ENCODE measurements at regions not wholly inside any gene's neighbourhood (a gene's known extent, or its start where the extent isn't known, plus 50 kb on each side); places are given as distances from the start of the nearest gene placed in this dataset.
"Not testable (repeated sequence)": the region's sequence is repeated elsewhere in the genome, so short reads cannot be mapped to it uniquely, and the experiment has no call there.

DNA sequence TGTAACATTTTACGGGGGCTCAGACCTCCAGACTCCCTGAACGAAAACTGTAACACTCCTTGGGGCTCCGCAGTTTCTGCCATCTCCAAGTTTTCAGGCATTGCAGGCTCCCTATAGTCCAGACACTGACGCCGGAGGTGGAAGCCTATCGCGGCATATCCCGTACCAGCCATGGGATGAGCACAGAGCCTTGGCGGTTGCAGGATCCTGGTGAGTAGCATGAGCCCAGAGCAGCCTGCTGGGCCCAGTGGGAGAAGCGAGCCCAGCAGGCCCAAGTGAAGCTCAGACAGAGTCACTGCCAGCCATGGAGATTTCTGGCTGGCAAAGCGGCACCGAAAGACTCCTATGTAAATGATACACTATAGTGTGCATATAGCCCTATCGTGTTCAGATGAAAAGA is 446.8 kb downstream of the COL11A1 start:
- no peak for DNase-seq (ENCODE audit: low read depth in 2 of 2)

DNA sequence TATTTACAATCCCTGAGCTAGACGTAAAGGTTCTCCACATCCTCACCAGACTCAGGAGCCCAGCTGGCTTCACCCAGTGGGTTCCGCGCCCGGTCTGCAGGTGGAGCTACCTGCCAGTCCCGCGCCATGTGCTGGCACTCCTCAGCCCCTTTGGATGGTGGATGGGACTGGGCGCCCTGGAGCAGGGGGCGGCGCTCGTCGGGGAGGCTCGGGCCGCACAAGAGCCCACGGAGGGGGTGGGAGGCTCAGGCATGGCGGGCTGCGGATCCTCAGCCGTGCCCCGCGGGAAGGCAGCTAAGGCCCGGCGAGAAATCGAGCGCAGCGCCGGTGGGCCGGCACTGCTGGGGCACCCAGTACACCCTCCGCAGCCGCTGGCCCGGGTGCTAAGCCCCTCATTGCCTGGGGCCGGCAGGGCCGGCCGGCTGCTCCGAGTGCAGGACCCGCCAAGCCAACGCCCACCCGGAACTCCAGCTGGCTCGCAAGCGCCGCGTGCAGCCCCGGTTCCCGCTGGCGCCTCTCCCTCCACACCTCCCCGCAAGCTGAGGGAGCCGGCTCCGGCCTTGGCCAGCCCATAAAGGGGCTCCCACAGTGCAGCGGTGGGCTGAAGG is 448.3 kb downstream of the COL11A1 start:
- DNase-seq (ENCODE audit: low read depth in 2 of 2): not testable (repeated sequence)

DNA sequence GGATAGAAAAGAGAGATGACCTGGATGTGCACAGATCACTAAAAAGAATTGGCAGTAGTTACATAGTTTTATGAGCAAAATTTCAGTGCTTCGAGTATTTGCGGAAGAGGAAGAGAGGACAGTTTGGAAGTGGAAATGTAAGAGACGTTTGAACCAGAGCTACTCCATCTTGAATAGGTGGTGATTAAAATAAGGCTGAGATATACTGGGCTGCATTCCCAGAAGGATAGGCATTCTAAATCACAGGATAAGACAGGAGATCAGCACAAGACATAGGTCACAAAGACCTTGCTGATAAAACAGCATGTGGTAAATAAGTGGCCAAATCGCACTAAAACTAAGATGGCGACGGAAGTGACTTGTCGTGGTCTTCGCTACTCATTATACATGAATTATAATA is 453.3 kb downstream of the COL11A1 start:
- DNase-seq (ENCODE audit: low read depth in 2 of 2): no peak

DNA sequence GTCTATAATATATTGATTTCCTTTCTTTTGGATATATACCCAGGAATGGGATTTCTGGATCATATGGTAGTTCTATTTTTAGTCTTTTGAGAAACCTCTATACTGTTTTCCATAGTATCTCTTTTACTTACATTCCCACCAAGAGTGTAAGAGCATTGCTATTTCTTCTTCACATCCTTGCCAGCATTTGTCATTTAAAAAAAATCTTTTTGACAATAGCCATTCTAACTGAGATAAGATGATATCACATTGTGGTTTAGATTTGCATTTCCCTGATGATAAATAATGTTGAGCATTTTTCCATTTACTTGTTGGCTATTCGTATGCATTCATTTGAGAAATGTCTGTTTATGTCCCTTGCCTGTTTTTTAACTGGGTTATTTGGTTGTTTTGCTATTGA is 467.4 kb downstream of the COL11A1 start:
- DNase-seq (ENCODE audit: low read depth in 2 of 2): no peak

DNA sequence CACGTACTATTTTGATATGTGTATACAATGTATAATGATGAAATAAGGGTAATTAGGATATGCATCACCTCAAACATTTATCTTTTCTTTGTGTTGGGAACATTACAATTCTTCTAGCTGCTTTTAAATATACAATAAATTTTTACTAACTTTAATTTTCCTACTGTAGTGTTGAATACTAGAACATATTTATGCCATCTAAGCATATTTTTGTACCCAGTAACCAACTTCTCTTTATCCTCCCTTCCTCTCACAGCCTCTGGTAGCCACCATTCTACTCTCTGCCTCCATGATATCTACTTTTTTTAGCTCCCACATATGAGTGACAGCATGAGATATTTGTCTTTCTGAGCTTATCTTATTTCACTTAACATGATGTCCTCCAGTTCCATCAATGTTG is 468.0 kb downstream of the COL11A1 start:
- DNase-seq (ENCODE audit: low read depth in 2 of 2): no peak

DNA sequence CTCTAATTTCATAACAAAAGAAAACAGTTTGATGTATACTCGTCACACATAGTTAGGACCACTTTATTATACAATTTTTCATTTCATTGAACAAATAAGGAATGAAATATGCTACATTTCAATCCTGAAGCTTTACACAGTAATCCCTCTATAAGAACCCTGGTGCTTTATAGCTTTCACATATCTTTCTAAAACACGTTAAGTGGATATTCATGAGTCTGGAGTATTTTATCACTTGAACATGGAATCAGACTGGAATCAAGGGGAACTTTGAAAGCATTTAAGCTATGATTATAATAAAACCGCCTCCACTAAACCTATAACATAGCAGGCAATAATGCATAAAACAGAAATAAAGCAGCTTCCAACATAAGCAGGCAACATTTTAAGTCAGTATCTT is 476.6 kb downstream of the COL11A1 start:
- no peak for DNase-seq (ENCODE audit: low read depth in 2 of 2)

DNA sequence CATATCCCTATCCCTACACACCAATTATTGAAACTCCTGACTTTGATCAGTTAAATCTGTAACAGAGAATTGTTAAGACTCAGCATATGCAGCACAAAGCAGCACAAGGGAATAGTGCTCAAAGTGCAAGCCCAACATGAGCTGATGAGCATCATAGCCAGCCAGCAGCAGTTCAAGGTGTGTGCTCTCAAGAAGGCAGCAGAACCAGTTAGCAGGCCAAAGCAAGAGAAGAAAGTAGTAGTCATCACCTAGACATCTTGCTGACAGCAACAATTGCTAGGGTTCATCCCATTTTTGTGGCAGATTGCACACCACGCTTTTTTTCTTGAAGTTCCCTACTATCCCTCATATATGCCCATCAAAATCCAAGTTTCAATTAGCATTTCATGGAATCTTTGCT is 478.3 kb downstream of the COL11A1 start:
- DNase-seq (ENCODE audit: low read depth in 2 of 2): no peak

DNA sequence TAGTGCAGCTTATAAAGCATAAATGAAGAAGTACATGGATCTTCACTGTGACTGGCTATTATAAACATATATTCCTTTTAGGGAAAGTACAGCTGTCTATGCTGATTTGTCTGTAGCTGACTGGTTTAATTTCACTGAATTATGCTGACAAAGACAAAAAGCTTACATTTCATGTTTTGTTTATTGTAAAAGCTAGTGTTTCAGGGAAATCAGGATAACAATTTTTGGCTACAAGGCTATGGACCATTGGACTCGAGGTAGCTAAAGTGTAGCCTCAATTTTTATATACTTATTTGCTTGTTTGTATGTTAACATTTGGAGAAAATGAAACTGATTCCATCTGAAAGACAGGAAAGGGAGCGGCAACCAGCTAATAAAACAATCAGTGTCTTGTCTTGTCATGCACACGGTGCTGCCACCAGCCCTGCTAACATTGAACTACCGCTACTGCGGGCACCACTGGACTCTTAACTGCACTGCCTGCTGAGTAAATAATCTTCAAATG is 480.2 kb downstream of the COL11A1 start:
- DNase-seq (ENCODE audit: low read depth in 2 of 2): no peak

DNA sequence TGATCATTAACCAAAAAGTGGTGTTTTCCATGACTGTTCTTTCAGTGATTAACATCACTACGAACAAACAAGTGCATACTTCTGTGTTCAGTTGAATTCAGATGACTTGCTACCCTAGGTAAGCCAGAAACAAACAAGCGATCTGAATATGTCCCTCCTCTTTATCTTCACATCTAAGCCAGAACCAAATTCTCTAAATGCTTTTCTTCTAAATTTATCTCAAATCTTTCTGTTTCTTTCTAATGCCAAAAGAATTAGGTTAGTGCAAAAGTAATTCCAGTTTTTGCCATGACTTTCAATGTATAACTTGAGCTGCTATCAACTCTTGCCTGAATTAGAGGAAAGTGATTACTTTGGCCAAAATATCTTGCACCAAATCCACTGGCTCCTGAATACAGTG is 481.2 kb downstream of the COL11A1 start:
- DNase-seq (ENCODE audit: low read depth in 2 of 2): no peak

DNA sequence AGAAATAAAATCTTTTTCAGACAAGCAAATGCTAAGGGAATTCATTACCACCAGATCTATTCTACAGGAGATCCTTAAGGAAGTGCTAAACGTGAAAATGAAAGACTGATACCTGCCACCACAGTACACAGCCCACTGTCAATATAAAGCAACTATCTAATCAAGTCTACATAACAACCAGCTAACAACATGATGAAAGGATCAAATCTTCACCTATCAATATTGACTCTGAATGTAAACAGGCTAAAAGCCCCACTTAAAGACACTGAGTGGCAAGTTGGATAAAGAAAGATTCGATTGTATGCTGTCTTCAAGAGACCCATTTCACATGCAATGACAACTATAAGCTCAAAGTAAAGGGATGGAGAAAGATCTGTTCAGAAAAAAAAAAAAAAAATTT is 492.4 kb downstream of the COL11A1 start:
- no peak for DNase-seq (ENCODE audit: low read depth in 2 of 2)

DNA sequence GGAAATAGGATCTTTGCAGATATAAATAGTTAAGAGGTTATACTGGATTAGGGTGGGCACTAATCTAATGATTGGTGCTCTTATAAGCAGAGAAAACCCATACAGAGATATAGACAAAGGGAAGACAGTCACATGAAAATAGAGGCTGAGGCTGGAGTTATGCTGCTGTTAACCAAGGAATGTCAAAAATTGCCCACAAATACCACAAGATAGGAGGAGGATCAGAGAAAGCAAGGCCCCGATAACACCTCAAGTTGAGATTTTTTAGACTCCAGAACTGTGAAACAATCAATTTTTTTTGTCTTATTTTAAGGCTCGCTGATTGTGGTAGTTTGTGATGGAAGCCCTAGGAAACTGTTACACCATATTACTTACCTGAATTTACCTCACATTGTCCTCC is 513.2 kb downstream of the COL11A1 start:
- DNase-seq (ENCODE audit: low read depth in 2 of 2): no peak

DNA sequence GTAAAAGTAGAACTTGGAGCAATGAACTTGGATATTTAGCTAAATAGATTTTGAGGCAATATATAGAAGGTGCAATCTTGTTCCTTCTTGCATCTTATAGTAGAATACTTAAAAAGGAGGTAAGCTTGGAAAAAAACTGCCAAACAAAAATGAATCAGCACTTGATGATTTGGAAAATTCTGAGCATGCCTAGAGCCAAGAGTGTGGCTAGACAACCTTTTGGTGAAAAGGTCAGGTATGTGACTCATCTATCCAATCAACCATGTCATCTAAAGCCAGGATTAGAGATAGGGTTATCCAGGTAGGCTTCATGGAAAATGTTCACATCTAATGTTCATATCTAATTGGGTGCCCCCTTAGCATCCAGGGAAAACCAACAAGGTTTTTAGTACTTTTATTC is 515.0 kb downstream of the COL11A1 start:
- DNase-seq (ENCODE audit: low read depth in 2 of 2): no peak

DNA sequence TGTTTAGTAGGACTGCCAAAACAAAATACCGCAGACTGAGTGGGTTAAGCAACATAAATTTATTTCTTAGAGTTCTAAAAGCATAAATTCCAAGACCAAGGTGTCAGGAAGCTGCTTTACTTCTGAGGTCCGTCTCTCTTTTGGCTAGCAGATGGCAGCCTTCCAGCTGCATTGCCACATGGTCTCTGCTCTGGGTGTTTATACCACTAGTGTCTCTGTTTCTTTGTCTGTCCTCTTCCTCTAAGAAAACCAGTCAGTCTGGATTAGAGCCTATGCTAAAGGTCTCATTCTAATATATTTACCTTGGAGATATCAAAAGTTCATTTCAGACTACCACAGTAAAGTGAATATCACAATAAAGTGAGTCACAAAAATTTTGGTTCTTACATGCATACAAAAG is 519.8 kb downstream of the COL11A1 start:
- DNase-seq (ENCODE audit: low read depth in 2 of 2): no peak

DNA sequence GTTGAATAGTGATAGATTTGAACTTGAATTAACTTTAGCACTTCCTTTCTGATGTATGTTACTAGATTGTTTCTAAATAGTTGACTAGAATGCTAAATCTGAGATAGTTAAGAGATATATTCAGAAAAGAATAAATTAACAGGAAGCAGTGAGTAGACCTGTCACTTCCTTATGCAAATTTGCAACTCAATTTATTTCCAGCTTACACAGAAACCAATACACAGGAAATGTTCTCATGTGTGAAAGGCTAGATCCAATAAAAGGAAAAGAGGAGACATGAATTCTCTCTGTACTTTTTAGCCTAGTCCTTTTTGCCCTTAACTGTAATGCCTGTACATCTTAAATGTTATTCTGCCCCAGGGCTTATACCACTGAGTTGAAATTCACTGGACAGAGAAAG is 522.3 kb downstream of the COL11A1 start:
- DNase-seq (ENCODE audit: low read depth in 2 of 2): no peak

DNA sequence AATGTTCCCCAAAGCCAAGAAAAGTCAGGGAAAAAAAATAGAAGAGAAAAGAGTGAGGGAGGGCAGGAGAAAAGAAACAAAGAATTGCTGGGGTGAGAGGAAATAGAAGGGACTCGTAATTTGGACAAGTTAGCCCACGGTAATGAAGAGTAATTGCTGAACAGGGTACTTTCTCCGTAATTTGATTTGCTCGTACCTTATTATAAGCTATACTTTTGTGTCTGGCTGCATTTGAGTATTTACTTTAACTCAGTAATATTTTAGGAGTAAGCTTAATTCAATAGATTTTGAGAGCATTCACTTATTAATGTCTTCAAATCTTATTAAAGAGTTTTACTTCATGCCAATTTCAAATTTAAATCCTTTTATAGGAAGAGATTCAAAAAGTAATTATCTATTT is 527.5 kb downstream of the COL11A1 start:
- no peak for DNase-seq (ENCODE audit: low read depth in 2 of 2)

DNA sequence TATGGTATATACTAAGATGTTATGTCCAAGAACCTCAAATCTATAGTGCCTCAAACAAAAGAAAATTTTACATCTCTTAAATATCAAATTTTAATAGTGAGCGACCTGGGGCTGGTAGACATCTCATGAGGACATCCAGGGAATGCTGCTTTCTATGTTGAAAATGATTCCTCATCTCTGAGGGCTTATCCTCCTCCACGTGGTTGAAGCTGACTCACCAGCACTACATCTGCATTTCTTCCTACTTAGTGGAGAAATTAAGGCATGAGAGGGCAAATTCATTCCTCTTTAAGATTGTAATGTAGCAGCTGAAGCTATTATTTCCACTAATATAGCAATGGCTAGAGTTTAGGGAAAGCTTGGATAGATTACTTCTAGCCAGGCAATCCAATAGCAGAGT is 529.5 kb downstream of the COL11A1 start:
- DNase-seq (ENCODE audit: low read depth in 2 of 2): no peak

DNA sequence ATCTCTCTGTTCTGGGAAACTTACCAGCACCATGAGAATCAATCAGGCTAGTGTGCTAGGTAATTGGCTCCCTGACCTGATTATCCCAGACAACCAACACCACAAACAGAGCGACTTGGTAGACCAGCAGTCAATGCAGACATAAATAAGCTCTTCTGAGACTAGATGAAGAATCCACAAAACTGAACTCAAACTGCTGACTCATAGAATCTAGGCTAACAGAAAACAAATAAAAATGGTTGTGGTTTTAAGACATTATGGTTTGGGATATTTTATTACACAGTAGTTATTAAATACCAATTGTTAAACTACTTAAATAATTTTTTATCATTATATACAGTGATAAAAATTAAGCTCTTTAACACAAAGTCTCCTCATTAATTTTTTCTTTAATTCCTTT is 535.7 kb downstream of the COL11A1 start:
- no peak for DNase-seq (ENCODE audit: low read depth in 2 of 2)

DNA sequence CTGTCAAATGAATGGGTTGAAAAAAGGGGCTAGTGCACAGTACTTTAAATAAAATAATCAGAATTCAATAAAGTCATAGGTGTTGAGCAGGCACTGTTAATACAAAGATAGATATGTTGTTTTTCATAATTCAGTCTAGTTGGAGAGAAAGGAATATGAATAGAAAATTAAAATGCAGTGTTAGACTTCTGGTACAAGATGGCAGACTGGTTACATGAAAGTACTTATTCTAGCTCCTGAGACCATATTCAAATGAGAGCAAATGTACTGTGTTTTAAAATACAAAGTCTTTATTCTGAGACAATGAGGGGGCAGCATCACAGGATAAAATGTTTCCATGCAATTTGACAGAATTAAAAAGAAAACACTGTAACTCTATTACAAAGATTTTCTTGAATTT is 542.1 kb downstream of the COL11A1 start:
- DNase-seq (ENCODE audit: low read depth in 2 of 2): no peak

DNA sequence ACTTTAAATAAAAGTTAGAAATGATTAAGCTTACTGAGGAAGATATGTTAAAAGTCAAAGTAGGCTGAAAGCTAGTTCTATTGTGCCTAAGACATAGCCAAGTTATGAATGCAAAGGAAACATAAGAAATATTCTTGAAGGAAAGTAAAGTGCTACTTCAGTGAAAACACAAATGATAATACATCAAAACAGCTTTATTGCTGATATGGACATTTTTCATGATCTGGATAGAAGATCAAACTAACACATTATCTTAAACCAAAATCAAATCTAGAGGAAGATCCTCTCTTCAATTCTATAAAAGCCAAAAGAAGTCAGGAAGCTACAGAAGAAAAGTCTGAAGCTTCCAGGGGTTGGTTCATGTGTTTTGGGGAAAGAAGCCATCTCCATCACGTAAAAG is 545.9 kb downstream of the COL11A1 start:
- DNase-seq (ENCODE audit: low read depth in 2 of 2): no peak

DNA sequence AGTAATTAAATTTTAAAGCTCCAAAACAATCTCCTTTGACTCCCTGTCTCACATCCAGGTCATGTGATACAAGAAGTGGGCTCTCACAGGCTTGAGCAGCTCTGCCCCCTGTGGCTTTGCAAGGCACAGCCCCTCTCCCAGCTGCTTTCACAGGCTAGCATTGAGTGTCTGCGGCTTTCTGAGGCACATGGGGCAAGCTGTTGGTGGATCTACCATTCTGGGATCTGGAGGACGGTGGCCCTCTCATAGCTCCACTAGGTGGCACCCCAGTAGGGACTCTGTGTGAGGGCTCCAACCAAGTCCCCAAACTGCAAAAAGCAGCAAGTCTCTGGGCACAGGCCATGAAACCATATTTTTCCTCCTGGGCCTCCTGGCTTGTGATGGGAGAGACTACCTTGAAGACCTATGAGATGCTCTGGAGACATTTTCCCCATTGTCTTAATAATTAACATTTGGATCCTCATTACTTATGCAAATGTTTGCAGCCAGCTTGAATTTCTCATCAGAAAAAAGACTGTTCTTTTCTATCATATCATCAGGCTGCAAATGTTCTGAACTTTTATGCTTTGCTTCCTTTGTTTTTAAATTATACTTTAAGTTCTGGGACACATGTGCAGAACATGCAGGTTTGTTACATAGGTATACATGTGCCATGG is 554.1 kb upstream of the OLFM3 start:
- no peak for DNase-seq (ENCODE audit: low read depth in 2 of 2)

DNA sequence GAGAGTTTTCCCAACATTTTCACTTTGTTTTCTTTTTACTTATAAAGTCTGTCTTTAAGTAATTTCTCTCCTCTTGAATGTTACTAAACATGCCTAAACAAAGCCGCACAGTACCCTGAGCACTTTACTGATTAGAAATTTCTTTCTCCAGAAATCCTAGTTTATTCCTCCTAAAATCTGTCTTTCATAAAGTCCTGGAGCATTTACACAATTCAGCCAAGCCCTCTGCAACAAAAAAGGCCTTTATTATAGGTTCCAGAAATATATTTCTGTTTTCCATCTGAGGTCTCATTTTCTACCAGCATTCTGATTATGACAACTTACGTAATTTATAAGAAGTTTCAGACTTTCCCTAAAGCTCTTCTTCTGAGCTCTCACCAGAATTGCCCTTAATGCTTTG is 549.5 kb upstream of the OLFM3 start:
- no peak for DNase-seq (ENCODE audit: low read depth in 2 of 2)

DNA sequence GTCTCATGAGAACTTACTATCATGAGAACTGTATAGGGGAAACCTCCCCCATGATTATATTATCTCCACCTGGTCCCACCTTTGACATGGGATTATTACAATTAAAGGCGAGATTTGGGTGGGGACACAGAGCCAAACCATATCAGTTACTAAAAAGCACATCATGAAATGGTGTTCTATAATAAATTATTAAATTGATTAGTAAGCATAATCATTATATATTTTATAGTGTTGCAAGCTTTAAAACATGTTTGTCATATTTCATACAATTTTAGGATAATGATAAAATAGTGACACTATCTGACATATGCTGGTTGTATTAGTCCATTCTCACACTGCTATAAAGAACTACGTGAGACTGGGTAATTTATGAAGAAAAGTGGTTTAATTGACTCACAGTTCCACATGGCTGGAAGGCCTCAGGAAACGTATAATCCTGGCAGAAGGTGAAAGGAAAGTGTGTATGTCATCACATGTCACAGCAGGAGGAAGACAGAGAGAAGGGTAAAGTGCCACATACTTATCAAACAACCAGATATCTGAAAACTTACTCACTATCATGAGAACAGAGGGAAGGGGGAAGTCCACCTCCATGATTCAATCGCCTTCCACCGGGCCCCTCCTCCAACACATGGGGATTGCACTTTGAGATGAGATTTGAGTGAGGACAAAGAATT is 539.2 kb upstream of the OLFM3 start:
- no peak for DNase-seq (ENCODE audit: low read depth in 2 of 2)

DNA sequence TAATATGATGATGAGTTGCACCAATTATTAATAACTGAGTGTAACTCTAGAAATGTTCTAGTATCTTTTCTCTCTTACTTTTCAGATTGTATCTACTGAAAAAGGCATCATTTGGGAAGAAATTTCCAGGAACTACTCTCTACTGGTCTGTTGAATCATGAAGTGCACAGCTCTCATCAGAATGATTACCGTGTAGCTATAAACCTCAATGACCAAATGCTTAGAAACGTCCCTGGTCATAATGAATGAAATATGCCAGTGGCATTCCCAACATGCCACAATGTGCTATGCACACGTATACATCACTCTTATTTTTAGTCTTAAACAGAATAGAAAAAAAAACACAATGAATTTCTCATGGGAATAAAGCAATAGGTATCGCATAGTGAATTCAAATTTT is 534.3 kb upstream of the OLFM3 start:
- DNase-seq (ENCODE audit: low read depth in 2 of 2): no peak

Data from fibroblast of skin of left biceps (primary cell).